K562 (cell line): ENCODE measurements at regions not wholly inside any gene's neighbourhood (a gene's known extent, or its start where the extent isn't known, plus 50 kb on each side); places are given as distances from the start of the nearest gene placed in this dataset.

Experiments used
- ATF1 ChIP-seq, 2 experiments: fragments of 450-650 bp in 1 of 2; IDR thresholded peaks; 2 replicates each; pipeline ENCODE4 v1.6.1; 2016; ENCODE audit warnings: missing compliant biosample characterization in 1 of 2, missing genetic modification characterization in 1 of 2
- CTCF ChIP-seq, 3 experiments: IDR thresholded peaks in 2 of 3; conservative IDR thresholded peaks in 1 of 3; 2 replicates each; pipeline ENCODE4 v1.5.1; 2011 to 2012; ENCODE audit warnings: low read length in 3 of 3, mild to moderate bottlenecking in 3 of 3, control low read depth in 2 of 3, improper control_type of control experiment in 1 of 3, inconsistent platforms in 1 of 3, low read depth in 1 of 3, mixed read lengths in 1 of 3, moderate library complexity in 1 of 3; ENCODE audit not compliant: insufficient read depth in 2 of 3
- DPF2 ChIP-seq: fragments of 450-650 bp; IDR thresholded peaks from 2 replicates; pipeline ENCODE4 v1.6.1; 2016
- HDAC6 ChIP-seq: IDR thresholded peaks from 2 replicates; pipeline ENCODE4 v1.6.1; 2012; ENCODE audit warnings: low read depth, mild to moderate bottlenecking, control low read depth, inconsistent platforms, low read length, moderate library complexity
- HOXB6 ChIP-seq: fragments of 250-450 bp; sonication (Bioruptor Pico); IDR thresholded peaks from 2 replicates; pipeline ENCODE4 v1.5.1; 2022; ENCODE audit warnings: mild to moderate bottlenecking, borderline replicate concordance
- NFE2L1 ChIP-seq: fragments of 450-650 bp; IDR thresholded peaks from 2 replicates; pipeline ENCODE4 v1.6.1; 2016; ENCODE audit warnings: missing genetic modification characterization, low read depth, mild to moderate bottlenecking, missing compliant biosample characterization, moderate library complexity, borderline replicate concordance
- POLR2A ChIP-seq: fragments of 450-650 bp; conservative IDR thresholded peaks from 2 replicates; pipeline ENCODE4 v1.6.1; 2016
- TBL1XR1 ChIP-seq, 2 experiments: IDR thresholded peaks; 2 replicates each; pipeline ENCODE4 v1.6.1; 2012; ENCODE audit warnings: improper control_type of control experiment in 2 of 2, low read length in 2 of 2, mild to moderate bottlenecking in 1 of 2
- TF ChIP-seq, protein P1 (sequence below): fragments of 450-650 bp; IDR thresholded peaks from 2 replicates; pipeline ENCODE4 v1.6.1; 2017; ENCODE audit warnings: antibody characterized with exemption

- TF ChIP-seq HDAC6 (no peak), NFE2L1 (tag) (no peak), DPF2 (no peak), ATF1 (CRISPR knock-in tag; IDR thresholded peaks at IDR 0.05) (no peak), ATF1 (tag; IDR thresholded peaks at IDR 0.05) (no peak), TBL1XR1 (IDR thresholded peaks at IDR 0.05; ENCODE audit: low read length in 2 of 2) (no peak), CTCF (IDR thresholded peaks at IDR 0.05 in 2 of 3, conservative IDR thresholded peaks at IDR 0.05 in 1 of 3; ENCODE audit: insufficient read depth in 2 of 3, low read depth in 1 of 3, low read length in 3 of 3) (no peak), HOXB6 (CRISPR knock-in tag) (no peak), POLR2A (no peak)
- TF ChIP-seq, protein P1, sequence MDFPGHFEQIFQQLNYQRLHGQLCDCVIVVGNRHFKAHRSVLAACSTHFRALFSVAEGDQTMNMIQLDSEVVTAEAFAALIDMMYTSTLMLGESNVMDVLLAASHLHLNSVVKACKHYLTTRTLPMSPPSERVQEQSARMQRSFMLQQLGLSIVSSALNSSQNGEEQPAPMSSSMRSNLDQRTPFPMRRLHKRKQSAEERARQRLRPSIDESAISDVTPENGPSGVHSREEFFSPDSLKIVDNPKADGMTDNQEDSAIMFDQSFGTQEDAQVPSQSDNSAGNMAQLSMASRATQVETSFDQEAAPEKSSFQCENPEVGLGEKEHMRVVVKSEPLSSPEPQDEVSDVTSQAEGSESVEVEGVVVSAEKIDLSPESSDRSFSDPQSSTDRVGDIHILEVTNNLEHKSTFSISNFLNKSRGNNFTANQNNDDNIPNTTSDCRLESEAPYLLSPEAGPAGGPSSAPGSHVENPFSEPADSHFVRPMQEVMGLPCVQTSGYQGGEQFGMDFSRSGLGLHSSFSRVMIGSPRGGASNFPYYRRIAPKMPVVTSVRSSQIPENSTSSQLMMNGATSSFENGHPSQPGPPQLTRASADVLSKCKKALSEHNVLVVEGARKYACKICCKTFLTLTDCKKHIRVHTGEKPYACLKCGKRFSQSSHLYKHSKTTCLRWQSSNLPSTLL: no peak
Measured at GRCh38 chr7:119937745-119938144, 335.2 kb upstream of the KCND2 start.
